ENCODE measurements at regions not wholly inside any gene's neighbourhood (a gene's known extent, or its start where the extent isn't known, plus 50 kb on each side); places are given as distances from the start of the nearest gene placed in this dataset.

DNA sequence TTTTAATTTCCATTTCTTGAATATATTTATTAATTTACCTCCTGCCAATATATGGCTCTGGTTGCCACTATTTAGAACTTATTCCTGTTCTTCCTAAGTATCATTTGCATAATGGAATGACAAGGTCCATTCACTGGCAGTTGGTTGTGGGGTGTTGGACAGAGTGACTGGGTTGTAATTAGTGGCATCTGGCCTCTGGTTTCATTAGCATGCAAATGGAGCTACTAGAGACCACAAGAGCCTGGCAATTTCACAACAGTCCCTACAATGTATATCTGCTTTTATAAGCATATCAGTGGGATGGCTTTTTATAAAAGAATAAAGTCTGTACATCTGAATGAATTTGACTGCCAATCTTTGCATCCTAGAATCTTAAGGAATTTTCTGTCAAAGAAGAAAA lies 1030.9 kb upstream of the CDH8 start:
- Histone ChIP-seq H3K27me3 (no peaks in the 10 kb centered on the region), H3K36me3 (ENCODE audit: low read depth, missing control alignments) (no peaks in the 10 kb centered on the region), H3K27ac (no peak overlapping the region), H3K9me3 (no peaks in the 10 kb centered on the region), H3K4me1 (no peaks in the 10 kb centered on the region), H3K4me3 (no peak overlapping the region)
- intact Hi-C loops (cut with DNase I; ENCODE audit: low total_unique reads), result no loop called here
- TF ChIP-seq POLR2A (IDR thresholded peaks at IDR 0.05) (no peak), CTCF (IDR thresholded peaks at IDR 0.05) (no peak)
- DNase-seq, result no peak

DNA sequence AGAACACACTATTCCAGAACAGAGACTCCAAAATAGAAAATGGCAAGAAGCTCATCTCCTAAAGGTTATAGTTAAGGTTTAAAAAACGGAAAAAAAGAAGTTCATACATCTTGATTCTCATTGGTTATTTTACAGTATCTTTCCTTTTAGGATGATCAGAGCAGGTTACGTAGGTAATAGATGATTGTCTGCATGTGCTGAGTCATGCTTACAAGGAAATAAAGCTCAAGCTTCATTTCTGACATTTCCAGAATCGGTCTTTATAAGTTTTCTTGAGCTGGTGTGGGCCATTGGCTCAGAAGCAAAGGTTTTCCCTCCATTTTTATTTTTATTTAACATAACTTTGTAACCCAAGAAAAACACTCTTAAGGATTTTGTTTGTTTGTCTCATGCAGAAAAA lies 1030.3 kb upstream of the CDH8 start:
- WGBS, 2 donors, result 81 to 89% methylated on average over 3 of the region's 3 CpGs
- no peaks in the 10 kb centered on the region for H3K36me3 ChIP-seq (ENCODE audit: low read depth, missing control alignments)
- intact Hi-C loops (cut with DNase I; ENCODE audit: low total_unique reads), result no loop called here
- TF ChIP-seq POLR2A (IDR thresholded peaks at IDR 0.05) (no peak), CTCF (IDR thresholded peaks at IDR 0.05) (no peak)
- H3K4me3 ChIP-seq, result no peak overlapping the region
- no peaks in the 10 kb centered on the region for H3K4me1 ChIP-seq
- H3K27me3 ChIP-seq, result no peaks in the 10 kb centered on the region
- no peak overlapping the region for H3K27ac ChIP-seq
- H3K9me3 ChIP-seq, result no peaks in the 10 kb centered on the region
- no peak for DNase-seq

DNA sequence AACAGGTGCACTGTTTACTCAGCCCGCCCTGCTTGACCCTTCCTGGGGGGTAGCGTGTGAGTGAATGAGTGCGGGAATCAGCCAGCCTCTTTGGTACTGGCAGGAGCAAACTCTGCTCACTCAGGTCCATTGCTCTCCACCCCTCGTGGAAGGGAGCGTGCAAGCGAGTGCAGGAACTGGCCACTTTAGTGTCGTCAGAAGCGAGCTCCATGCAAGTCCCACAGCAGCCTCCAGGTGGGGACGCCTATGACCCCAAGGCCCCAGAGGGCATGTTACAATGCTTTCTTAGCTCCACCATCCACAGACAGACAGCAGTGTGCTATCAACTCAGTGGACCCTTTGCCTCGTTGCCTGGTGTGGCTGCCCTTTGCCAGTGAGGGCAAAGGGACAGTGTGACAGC lies 1025.1 kb upstream of the CDH8 start:
- Histone ChIP-seq H3K36me3 (ENCODE audit: low read depth, missing control alignments) (no peaks in the 10 kb centered on the region), H3K9me3 (no peaks in the 10 kb centered on the region), H3K4me1 (no peaks in the 10 kb centered on the region), H3K4me3 (no peak overlapping the region), H3K27ac (no peak overlapping the region), H3K27me3 (no peaks in the 10 kb centered on the region)
- TF ChIP-seq CTCF (IDR thresholded peaks at IDR 0.05) (no peak), POLR2A (IDR thresholded peaks at IDR 0.05) (no peak)
- no peak for DNase-seq
- WGBS, 2 donors, result 92 to 95% methylated on average over 10 of the region's 10 CpGs
- intact Hi-C loops (cut with DNase I; ENCODE audit: low total_unique reads), result no loop called here

GRCh38 chr16:63059676-63060075 lies 1023.4 kb upstream of the CDH8 start:
- H3K27ac ChIP-seq, result no peak overlapping the region

More at GRCh38 chr16:63059676-63060075, 1023.4 kb upstream of the CDH8 start:
- no peak for DNase-seq
- WGBS, 2 donors, result 73 to 76% methylated on average over 6 of the region's 6 CpGs
- Histone ChIP-seq H3K9me3 (no peaks in the 10 kb centered on the region), H3K4me3 (no peak overlapping the region), H3K4me1 (no peaks in the 10 kb centered on the region), H3K36me3 (ENCODE audit: low read depth, missing control alignments) (no peaks in the 10 kb centered on the region), H3K27me3 (no peaks in the 10 kb centered on the region)
- intact Hi-C loops (cut with DNase I; ENCODE audit: low total_unique reads), result no loop called here
- TF ChIP-seq CTCF (IDR thresholded peaks at IDR 0.05), result no peak
- TF ChIP-seq POLR2A (IDR thresholded peaks at IDR 0.05), result no peak

Measured in testis (tissue), 2 donors.